Mesenchymal stem cell (in vitro differentiated cells and primary cell): ENCODE measurements at regions not wholly inside any gene's neighbourhood (a gene's known extent, or its start where the extent isn't known, plus 50 kb on each side); places are given as distances from the start of the nearest gene placed in this dataset.

Experiments used
- DNase-seq: peaks from one replicate; pipeline ENCODE4 v3.0.0-alpha.2; 2013
- H2AFZ ChIP-seq: one replicate; pipeline ENCODE4 v1.6.1; 2013; ENCODE audit warnings: low read depth, mild to moderate bottlenecking, control low read depth, inconsistent platforms, low read length, moderate library complexity
- H2AK5ac ChIP-seq: 2 replicates; pipeline ENCODE4 v1.6.1; 2013; ENCODE audit warnings: low read length, moderate library complexity, mild to moderate bottlenecking, inconsistent platforms; ENCODE audit not compliant: severe bottlenecking
- H2BK120ac ChIP-seq: one replicate; pipeline ENCODE4 v1.6.1; 2013; ENCODE audit warnings: low read depth, mild to moderate bottlenecking, inconsistent platforms, low read length, moderate library complexity
- H2BK12ac ChIP-seq, 2 experiments: one replicate each; pipeline ENCODE4 v1.6.1; 2013; ENCODE audit warnings: inconsistent platforms in 2 of 2, low read length in 2 of 2, mild to moderate bottlenecking in 2 of 2, moderate library complexity in 2 of 2, control low read depth in 1 of 2
- H2BK15ac ChIP-seq: one replicate; pipeline ENCODE4 v1.6.1; 2013; ENCODE audit warnings: mild to moderate bottlenecking, low read depth, inconsistent platforms; ENCODE audit not compliant: poor library complexity, severe bottlenecking
- H2BK5ac ChIP-seq: 2 replicates; pipeline ENCODE4 v1.6.1; 2013; ENCODE audit warnings: low read depth, mild to moderate bottlenecking, low read length, control low read depth, inconsistent platforms; ENCODE audit not compliant: poor library complexity, severe bottlenecking
- H3K14ac ChIP-seq, 2 experiments: one replicate each; pipeline ENCODE4 v1.6.1; 2013; ENCODE audit warnings: inconsistent platforms in 2 of 2, low read length in 2 of 2, control low read depth in 1 of 2, mild to moderate bottlenecking in 1 of 2, moderate library complexity in 1 of 2
- H3K18ac ChIP-seq, 2 experiments: one replicate each; pipeline ENCODE4 v1.6.1; 2013; ENCODE audit warnings: inconsistent platforms in 2 of 2, low read length in 2 of 2, control low read depth in 1 of 2, low read depth in 1 of 2, mild to moderate bottlenecking in 1 of 2
- H3K23ac ChIP-seq, 2 experiments: one replicate each; pipeline ENCODE4 v1.6.1; 2013; ENCODE audit warnings: inconsistent platforms in 2 of 2, low read length in 2 of 2, mild to moderate bottlenecking in 2 of 2, moderate library complexity in 2 of 2, control low read depth in 1 of 2
- H3K27ac ChIP-seq: 2 replicates; pipeline ENCODE4 v1.5.1; 2013; ENCODE audit warnings: mild to moderate bottlenecking, moderate library complexity, low read length, control low read depth, inconsistent platforms; ENCODE audit not compliant: poor library complexity, severe bottlenecking
- H3K27me3 ChIP-seq, 2 experiments: 2 replicates each; pipeline versions ENCODE4 v1.6.1 to v1.7.0; 2013; ENCODE audit warnings: low read length in 2 of 2, mild to moderate bottlenecking in 2 of 2, moderate library complexity in 2 of 2, control low read depth in 1 of 2, inconsistent platforms in 1 of 2; ENCODE audit not compliant: control insufficient read depth in 1 of 2, insufficient read depth in 1 of 2
- H3K36me3 ChIP-seq, 2 experiments: 2 replicates each; pipeline versions ENCODE4 v1.6.1 to v1.7.0; 2013; ENCODE audit warnings: low read length in 2 of 2, control low read depth in 1 of 2, inconsistent platforms in 1 of 2, low read depth in 1 of 2, mild to moderate bottlenecking in 1 of 2; ENCODE audit not compliant: insufficient read depth in 2 of 2, control insufficient read depth in 1 of 2
- H3K4ac ChIP-seq, 2 experiments: one replicate each; pipeline ENCODE4 v1.6.1; 2013; ENCODE audit warnings: inconsistent platforms in 2 of 2, low read length in 2 of 2, mild to moderate bottlenecking in 2 of 2, moderate library complexity in 2 of 2, control low read depth in 1 of 2, low read depth in 1 of 2
- H3K4me1 ChIP-seq: 2 replicates; pipeline ENCODE4 v1.6.1; 2013; ENCODE audit warnings: low read depth, low read length, control low read depth; ENCODE audit not compliant: control insufficient read depth, insufficient read depth
- H3K4me2 ChIP-seq: 2 replicates; pipeline ENCODE4 v1.6.1; 2013; ENCODE audit warnings: low read length, mild to moderate bottlenecking, inconsistent platforms; ENCODE audit not compliant: poor library complexity, severe bottlenecking
- H3K4me3 ChIP-seq, 2 experiments: 2 replicates each; pipeline versions ENCODE4 v1.5.1 to v1.7.0; 2013; ENCODE audit warnings: low read length in 2 of 2, mild to moderate bottlenecking in 2 of 2, control low read depth in 1 of 2, low read depth in 1 of 2; ENCODE audit not compliant: insufficient read depth in 1 of 2
- H3K79me1 ChIP-seq: replicated peaks from 2 replicates; pipeline ENCODE4 v1.6.1; 2013; ENCODE audit warnings: mild to moderate bottlenecking, control low read depth, low read length, inconsistent platforms; ENCODE audit not compliant: poor library complexity, severe bottlenecking
- H3K9ac ChIP-seq: 2 replicates; pipeline ENCODE4 v1.7.0; 2013; ENCODE audit warnings: mild to moderate bottlenecking, low read length, moderate library complexity
- H3K9me3 ChIP-seq: 2 replicates; pipeline ENCODE4 v1.7.0; 2013; ENCODE audit warnings: mild to moderate bottlenecking, low read length; ENCODE audit not compliant: control insufficient read depth
- H4K8ac ChIP-seq: one replicate; pipeline ENCODE4 v1.6.1; 2013; ENCODE audit warnings: inconsistent platforms, mild to moderate bottlenecking, low read length, moderate library complexity
- H4K91ac ChIP-seq: one replicate; pipeline ENCODE4 v1.6.1; 2013; ENCODE audit warnings: mild to moderate bottlenecking, low read length, inconsistent platforms
- WGBS: methylation state at CpG from one replicate; pipeline ENCODE4 v1.1.7; 2013; ENCODE audit warnings: mixed read lengths; 5-methylcytosine and 5-hydroxymethylcytosine counted together

- H3K9ac ChIP-seq, result no peak overlapping the region
- H4K8ac ChIP-seq, result peak overlapping the region; percentile 86
- DNase-seq, result peak; percentile 54
- no peak overlapping the region for H2AFZ ChIP-seq
- no peak overlapping the region for H3K23ac ChIP-seq
- peak overlapping the region; percentile 43 for H4K91ac ChIP-seq
- peak overlapping the region; percentile 95 for H2BK15ac ChIP-seq
- H3K4ac ChIP-seq, result peak overlapping the region in 1 of 2 experiments; percentile 82
- H3K9me3 ChIP-seq, result no peaks in the 10 kb centered on the region
- no peak overlapping the region for H3K4me3 ChIP-seq
- WGBS, result 14% methylated on average over 13 of the region's 13 CpGs
- no peak overlapping the region for H3K27ac ChIP-seq
- no peak overlapping the region for H2BK5ac ChIP-seq
- H3K27me3 ChIP-seq, result no peaks in the 10 kb centered on the region
- H3K4me1 ChIP-seq, result peaks cover 22% of the 10 kb centered on the region
- peak overlapping the region; percentile 94 to 96 for H3K18ac ChIP-seq
- H3K36me3 ChIP-seq, result no peaks in the 10 kb centered on the region
- H3K14ac ChIP-seq, result no peak overlapping the region
- peak overlapping the region; percentile 58 for H2AK5ac ChIP-seq
- no peak overlapping the region for H2BK120ac ChIP-seq
- no peak overlapping the region for H3K4me2 ChIP-seq
- peaks cover 19% of the 10 kb centered on the region for H3K79me1 ChIP-seq
- peak overlapping the region in 1 of 2 experiments; percentile 83 for H2BK12ac ChIP-seq
These were observed 132.0 kb upstream of the IL12A start for GRCh38 chr3:159856590-159857104.

GRCh38 chr3:159857840-159858239, 130.8 kb upstream of the IL12A start:
- Histone ChIP-seq H2AK5ac (no peak overlapping the region), H2BK12ac (peak overlapping the region in 1 of 2 experiments; percentile 16), H4K91ac (no peak overlapping the region), H3K4me3 (no peak overlapping the region), H3K18ac (no peak overlapping the region), H3K9ac (no peak overlapping the region), H3K9me3 (no peaks in the 10 kb centered on the region), H2BK120ac (no peak overlapping the region), H3K4me2 (no peak overlapping the region), H3K23ac (no peak overlapping the region), H2AFZ (no peak overlapping the region), H3K4me1 (peaks cover 20% of the 10 kb centered on the region), H2BK15ac (no peak overlapping the region), H2BK5ac (no peak overlapping the region), H3K36me3 (no peaks in the 10 kb centered on the region), H3K4ac (no peak overlapping the region), H3K79me1 (peaks cover 21% of the 10 kb centered on the region), H4K8ac (no peak overlapping the region), H3K27ac (no peak overlapping the region), H3K14ac (no peak overlapping the region), H3K27me3 (no peaks in the 10 kb centered on the region)
- 96% methylated on average over 2 of the region's 2 CpGs for WGBS
- DNase-seq, result no peak

DNA sequence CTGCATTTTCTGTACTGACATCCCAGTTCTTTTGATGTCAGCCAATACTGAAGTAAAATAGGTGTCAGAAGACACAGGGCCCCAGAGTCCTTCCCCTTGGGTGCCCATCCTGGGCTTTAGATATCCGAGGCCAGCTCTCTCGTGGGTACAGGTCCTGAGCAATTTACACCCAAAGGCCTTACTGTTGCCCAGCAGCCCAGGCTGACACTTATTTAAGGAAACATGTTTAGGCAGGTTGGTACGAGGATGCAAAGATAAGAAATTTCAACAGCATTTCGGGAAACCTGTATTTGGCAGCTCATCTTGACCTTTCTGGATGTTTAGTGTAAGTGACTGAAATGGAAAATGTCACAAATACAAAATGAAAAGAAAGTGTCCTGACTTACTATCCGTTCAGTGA, 130.0 kb upstream of the IL12A start:
- H2BK12ac ChIP-seq, result peak overlapping the region in 1 of 2 experiments; percentile 63
- H3K9ac ChIP-seq, result no peak overlapping the region
- H3K14ac ChIP-seq, result no peak overlapping the region
- H2AFZ ChIP-seq, result no peak overlapping the region
- no peak overlapping the region for H2BK120ac ChIP-seq
- no peak overlapping the region for H4K91ac ChIP-seq
- no peak overlapping the region for H2AK5ac ChIP-seq
- H3K27me3 ChIP-seq, result no peaks in the 10 kb centered on the region
- no peak overlapping the region for H3K27ac ChIP-seq
- no peak overlapping the region for H4K8ac ChIP-seq
- no peak overlapping the region for H2BK15ac ChIP-seq
- H3K36me3 ChIP-seq, result no peaks in the 10 kb centered on the region
- no peak overlapping the region for H3K4me3 ChIP-seq
- H3K18ac ChIP-seq, result peak overlapping the region; percentile 85
- no peak overlapping the region for H3K4me2 ChIP-seq
- WGBS, result 90% methylated on average over 4 of the region's 5 CpGs
- H3K23ac ChIP-seq, result peak overlapping the region in 1 of 2 experiments; percentile 96
- no peak for DNase-seq
- H3K79me1 ChIP-seq, result peaks cover 22% of the 10 kb centered on the region
- peaks cover 17% of the 10 kb centered on the region for H3K4me1 ChIP-seq
- no peaks in the 10 kb centered on the region for H3K9me3 ChIP-seq
- peak overlapping the region in 1 of 2 experiments; percentile 79 for H3K4ac ChIP-seq
- no peak overlapping the region for H2BK5ac ChIP-seq

GRCh38 chr3:159859424-159859823, 129.2 kb upstream of the IL12A start:
- DNase-seq, result no peak
- no peaks in the 10 kb centered on the region for H3K36me3 ChIP-seq
- no peak overlapping the region for H3K4me3 ChIP-seq
- H3K4me1 ChIP-seq, result peaks cover 16% of the 10 kb centered on the region
- H3K18ac ChIP-seq, result peak overlapping the region; percentile 34 to 76
- H3K4me2 ChIP-seq, result no peak overlapping the region
- H3K27me3 ChIP-seq, result no peaks in the 10 kb centered on the region
- H2BK12ac ChIP-seq, result peak overlapping the region; percentile 7 to 15
- no peak overlapping the region for H4K91ac ChIP-seq
- H2BK15ac ChIP-seq, result no peak overlapping the region
- no peak overlapping the region for H3K9ac ChIP-seq
- H3K23ac ChIP-seq, result no peak overlapping the region
- no peak overlapping the region for H2AK5ac ChIP-seq
- peaks cover 22% of the 10 kb centered on the region for H3K79me1 ChIP-seq
- no peaks in the 10 kb centered on the region for H3K9me3 ChIP-seq
- WGBS, result 97% methylated on average over 3 of the region's 3 CpGs
- no peak overlapping the region for H2AFZ ChIP-seq
- peak overlapping the region; percentile 85 for H4K8ac ChIP-seq
- H3K27ac ChIP-seq, result no peak overlapping the region
- no peak overlapping the region for H2BK5ac ChIP-seq
- H3K14ac ChIP-seq, result no peak overlapping the region
- no peak overlapping the region for H2BK120ac ChIP-seq
- H3K4ac ChIP-seq, result peak overlapping the region in 1 of 2 experiments; percentile 49
